SU-DHL-6 (cell line): ENCODE measurements at regions not wholly inside any gene's neighbourhood (a gene's known extent, or its start where the extent isn't known, plus 50 kb on each side); places are given as distances from the start of the nearest gene placed in this dataset.

Source experiments
- H2AFZ ChIP-seq: fragments of 200-600 bp; sonication (generic); 2 replicates; pipeline ENCODE4 v1.6.1; 2014; ENCODE audit warnings: low read depth, mild to moderate bottlenecking, moderate library complexity, mixed read lengths, antibody characterized with exemption, low read length; ENCODE audit not compliant: severe bottlenecking
- H3F3A ChIP-seq: fragments of 200-600 bp; shearing (Covaris generic); 2 replicates; pipeline ENCODE4 v1.6.0; 2016; ENCODE audit warnings: antibody characterized with exemption, mild to moderate bottlenecking; ENCODE audit not compliant: insufficient read depth
- H3K27ac ChIP-seq: fragments of 200-600 bp; sonication (generic); 2 replicates; pipeline ENCODE4 v1.5.1; 2016; ENCODE audit warnings: low read depth, mild to moderate bottlenecking, low read length, moderate library complexity, mixed read lengths
- H3K27me3 ChIP-seq: fragments of 200-600 bp; sonication (generic), shearing (Covaris generic); 2 replicates; pipeline ENCODE4 v1.6.0; 2014; ENCODE audit warnings: mild to moderate bottlenecking, low read length
- H3K36me3 ChIP-seq: fragments of 200-600 bp; sonication (generic); 2 replicates; pipeline ENCODE4 v1.6.1; 2014; ENCODE audit warnings: mild to moderate bottlenecking, low read length, mixed read lengths
- H3K4me2 ChIP-seq: fragments of 300-600, 200-600 bp; shearing (Covaris generic), sonication (generic); 2 replicates; pipeline ENCODE4 v1.6.0; 2014; ENCODE audit warnings: low read length, low read depth, mild to moderate bottlenecking; ENCODE audit not compliant: poor library complexity, severe bottlenecking
- H3K4me3 ChIP-seq: fragments of 200-600 bp; sonication (generic); 2 replicates; pipeline ENCODE4 v1.5.1; 2014; ENCODE audit warnings: antibody characterized with exemption, low read length, mild to moderate bottlenecking, mixed read lengths; ENCODE audit not compliant: insufficient read depth, poor library complexity, severe bottlenecking
- H3K79me2 ChIP-seq: fragments of 200-600 bp; sonication (generic); 2 replicates; pipeline ENCODE4 v1.6.1; 2014; ENCODE audit warnings: mild to moderate bottlenecking, low read length, moderate library complexity; ENCODE audit not compliant: insufficient read depth
- H3K9ac ChIP-seq: fragments of 200-600 bp; sonication (generic); 2 replicates; pipeline ENCODE4 v1.7.0; 2014; ENCODE audit warnings: mild to moderate bottlenecking, low read length
- H3K9me2 ChIP-seq: fragments of 200-600 bp; sonication (generic); replicated peaks from 2 replicates; pipeline ENCODE4 v1.6.1; 2014; ENCODE audit warnings: low read length; ENCODE audit not compliant: insufficient read depth
- H3K9me3 ChIP-seq: fragments of 200-600 bp; sonication (generic); 2 replicates; pipeline ENCODE4 v1.6.1; 2014; ENCODE audit warnings: low read length, mixed read lengths; ENCODE audit not compliant: insufficient read depth
- H4K20me1 ChIP-seq: fragments of 200-600 bp; sonication (generic); 2 replicates; pipeline ENCODE4 v1.6.1; 2014; ENCODE audit warnings: low read depth, mild to moderate bottlenecking, antibody characterized with exemption, low read length, moderate library complexity, mixed read lengths
- CTCF ChIP-seq: fragments of 200-600 bp; sonication (generic); IDR thresholded peaks from one replicate; pipeline ENCODE4 v1.5.1; 2017; ENCODE audit warnings: antibody characterized with exemption, mild to moderate bottlenecking, low read length, moderate library complexity; ENCODE audit not compliant: insufficient read depth, poor library complexity, severe bottlenecking
- EZH2phosphoT487 ChIP-seq: fragments of 200-600 bp; sonication (generic), shearing (Covaris generic); conservative IDR thresholded peaks from 2 replicates; pipeline ENCODE4 v1.6.1; 2018; ENCODE audit warnings: mild to moderate bottlenecking, antibody characterized with exemption, low read length, moderate library complexity, mixed read lengths

- TF ChIP-seq CTCF (no peak), EZH2phosphoT487 (no peak)
- Histone ChIP-seq H2AFZ (no peak overlapping the region), H3K9me2 (no peaks in the 10 kb centered on the region)
Measured at GRCh38 chr4:60250657-60251056, 949.5 kb upstream of the ADGRL3 start.

GRCh38 chr4:60259781-60260180 is 940.3 kb upstream of the ADGRL3 start:
- no peaks in the 10 kb centered on the region for H3K36me3 ChIP-seq
- H3K9me3 ChIP-seq = no peaks in the 10 kb centered on the region
- no peak overlapping the region for H3K27ac ChIP-seq
- no peaks in the 10 kb centered on the region for H3K9me2 ChIP-seq
- no peaks in the 10 kb centered on the region for H3F3A ChIP-seq
- H3K4me3 ChIP-seq = no peak overlapping the region
- H4K20me1 ChIP-seq = no peaks in the 10 kb centered on the region
- TF ChIP-seq EZH2phosphoT487 (no peak), CTCF (no peak)
- H3K27me3 ChIP-seq = no peaks in the 10 kb centered on the region
- no peaks in the 10 kb centered on the region for H3K79me2 ChIP-seq
- H2AFZ ChIP-seq = no peak overlapping the region
- H3K4me2 ChIP-seq = no peak overlapping the region
- no peak overlapping the region for H3K9ac ChIP-seq

More at GRCh38 chr4:60250657-60251056, 949.5 kb upstream of the ADGRL3 start:
- Histone ChIP-seq H4K20me1 (no peaks in the 10 kb centered on the region), H3K79me2 (no peaks in the 10 kb centered on the region), H3K9ac (no peak overlapping the region), H3K27me3 (no peaks in the 10 kb centered on the region), H3K4me3 (no peak overlapping the region), H3K9me3 (no peaks in the 10 kb centered on the region), H3K36me3 (no peaks in the 10 kb centered on the region), H3F3A (no peaks in the 10 kb centered on the region), H3K27ac (no peak overlapping the region), H3K4me2 (no peak overlapping the region)

- no peaks in the 10 kb centered on the region for H3K79me2 ChIP-seq
- no peaks in the 10 kb centered on the region for H3F3A ChIP-seq
- H3K36me3 ChIP-seq = no peaks in the 10 kb centered on the region
- H4K20me1 ChIP-seq = no peaks in the 10 kb centered on the region
- TF ChIP-seq CTCF (no peak), EZH2phosphoT487 (no peak)
- H3K27ac ChIP-seq = no peak overlapping the region
- H3K9ac ChIP-seq = no peak overlapping the region
- no peaks in the 10 kb centered on the region for H3K27me3 ChIP-seq
- H2AFZ ChIP-seq = no peak overlapping the region
- H3K4me2 ChIP-seq = no peak overlapping the region
- H3K9me2 ChIP-seq = no peaks in the 10 kb centered on the region
- H3K9me3 ChIP-seq = no peaks in the 10 kb centered on the region
- no peak overlapping the region for H3K4me3 ChIP-seq
Measured at GRCh38 chr4:60266505-60266904, 933.6 kb upstream of the ADGRL3 start.
